CD14-positive monocyte (primary cell): ENCODE measurements at regions not wholly inside any gene's neighbourhood (a gene's known extent, or its start where the extent isn't known, plus 50 kb on each side); places are given as distances from the start of the nearest gene placed in this dataset.

Experiments
- DNase-seq, 3 donors: peaks; one replicate each; pipeline ENCODE4 v3.0.0-alpha.2; 2011 to 2022
- H2AFZ ChIP-seq: 2 replicates; pipeline ENCODE4 v1.6.0; 2012; ENCODE audit warnings: mild to moderate bottlenecking, low read depth, low read length, inconsistent platforms; ENCODE audit not compliant: insufficient read depth, poor library complexity, severe bottlenecking
- H3K27ac ChIP-seq, 2 donors: 1 replicate in 1 of 2; 2 replicates in 1 of 2; pipeline ENCODE4 v1.5.1; 2012 to 2013; ENCODE audit warnings: low read length in 2 of 2, control low read depth in 1 of 2, inconsistent platforms in 1 of 2, low read depth in 1 of 2, mild to moderate bottlenecking in 1 of 2
- H3K27me3 ChIP-seq, 2 donors: one replicate each; pipeline versions ENCODE4 v1.6.0 to v1.6.1; 2011 to 2013; ENCODE audit warnings: low read length in 2 of 2; ENCODE audit not compliant: control insufficient read depth in 2 of 2, insufficient read depth in 2 of 2
- H3K36me3 ChIP-seq, 2 donors: replicated peaks in 1 of 2; 1 replicate in 1 of 2; 2 replicates in 1 of 2; pipeline versions ENCODE4 v1.5.1 to v1.6.1; 2012 to 2013; ENCODE audit warnings: low read length in 2 of 2, control low read depth in 1 of 2, inconsistent platforms in 1 of 2, mild to moderate bottlenecking in 1 of 2; ENCODE audit not compliant: insufficient read depth in 2 of 2, control insufficient read depth in 1 of 2
- H3K4me1 ChIP-seq, 2 donors: 1 replicate in 1 of 2; 2 replicates in 1 of 2; pipeline versions ENCODE4 v1.5.1 to v1.6.1; 2012 to 2013; ENCODE audit warnings: low read length in 2 of 2, control low read depth in 1 of 2, inconsistent platforms in 1 of 2, mild to moderate bottlenecking in 1 of 2, moderate library complexity in 1 of 2; ENCODE audit not compliant: insufficient read depth in 2 of 2, control insufficient read depth in 1 of 2
- H3K4me2 ChIP-seq: replicated peaks from 2 replicates; pipeline ENCODE3; 2012; ENCODE audit warnings: low read length, moderate library complexity, mild to moderate bottlenecking; ENCODE audit not compliant: poor library complexity, severe bottlenecking; ENCODE audit errors: extremely low read depth
- H3K4me3 ChIP-seq, 3 experiments: fragments of 200-600 bp in 1 of 3; sonication (generic) in 1 of 3; replicated peaks in 1 of 3; 1 replicate in 2 of 3; 2 replicates in 1 of 3; pipeline ENCODE4 v1.5.1; 2011 to 2013; ENCODE audit warnings: low read length in 3 of 3, mild to moderate bottlenecking in 3 of 3, control low read depth in 2 of 3, low read depth in 2 of 3, inconsistent platforms in 1 of 3, moderate library complexity in 1 of 3
- H3K79me2 ChIP-seq: 2 replicates; pipeline ENCODE4 v1.6.0; 2012; ENCODE audit warnings: mild to moderate bottlenecking, control low read depth, inconsistent platforms, low read length, moderate library complexity; ENCODE audit not compliant: insufficient read depth
- H3K9ac ChIP-seq: 2 replicates; pipeline ENCODE4 v1.6.0; 2017; ENCODE audit warnings: low read length, mild to moderate bottlenecking; ENCODE audit not compliant: insufficient read depth, poor library complexity, severe bottlenecking
- H3K9me3 ChIP-seq, 2 donors: replicated peaks in 1 of 2; 1 replicate in 1 of 2; 2 replicates in 1 of 2; pipeline versions ENCODE4 v1.5.1 to v1.6.1; 2012 to 2013; ENCODE audit warnings: low read length in 2 of 2, control low read depth in 1 of 2; ENCODE audit not compliant: control insufficient read depth in 1 of 2, insufficient read depth in 1 of 2
- H4K20me1 ChIP-seq: 2 replicates; pipeline ENCODE4 v1.6.0; 2012; ENCODE audit warnings: mild to moderate bottlenecking, low read length, control low read depth, moderate library complexity; ENCODE audit not compliant: insufficient read depth
- H3K27ac Mint-ChIP-seq, 7 donors: one replicate each; pipeline ENCODE4 v1.8.0; 2020; ENCODE audit warnings: mild to moderate bottlenecking in 7 of 7, mixed read lengths in 7 of 7, moderate library complexity in 6 of 7, inconsistent platforms in 2 of 7
- H3K27me3 Mint-ChIP-seq, 3 donors: one replicate each; pipeline ENCODE4 v1.8.0; 2021 to 2022; ENCODE audit warnings: low read depth in 3 of 3, mild to moderate bottlenecking in 3 of 3, mixed read lengths in 3 of 3, moderate library complexity in 3 of 3, inconsistent platforms in 1 of 3
- H3K36me3 Mint-ChIP-seq, 2 donors: one replicate each; pipeline ENCODE4 v1.8.0; 2020; ENCODE audit warnings: mixed read lengths in 2 of 2, inconsistent platforms in 1 of 2, mild to moderate bottlenecking in 1 of 2
- H3K4me1 Mint-ChIP-seq: one replicate; pipeline ENCODE4 v1.8.0; 2020; ENCODE audit warnings: mild to moderate bottlenecking, mixed read lengths
- H3K4me3 Mint-ChIP-seq, 2 donors: one replicate each; pipeline ENCODE4 v1.8.0; 2020; ENCODE audit warnings: mild to moderate bottlenecking in 2 of 2, mixed read lengths in 2 of 2, moderate library complexity in 1 of 2
- H3K9me3 Mint-ChIP-seq, 7 donors: one replicate each; pipeline ENCODE4 v1.8.0; 2020 to 2022; ENCODE audit warnings: mixed read lengths in 7 of 7, mild to moderate bottlenecking in 6 of 7, moderate library complexity in 6 of 7, inconsistent platforms in 2 of 7
- CTCF ChIP-seq: fragments of 200-600 bp; IDR thresholded peaks from one replicate; pipeline ENCODE4 v1.8.0; 2022; ENCODE audit warnings: antibody characterized with exemption, mild to moderate bottlenecking
- WGBS: methylation state at CpG from one replicate; pipeline ENCODE4 v1.1.5; 2013; ENCODE audit warnings: missing lambda C conversion rate; ENCODE audit not compliant: insufficient coverage; 5-methylcytosine and 5-hydroxymethylcytosine counted together
- intact Hi-C, 2 donors: fragments of 100-400 bp; cut with micrococcal nuclease; formaldehyde crosslinking; loops; one replicate each; pipeline versions ENCODE4 v1.15.0 to v1.15.1; 2023

- Mint-ChIP-seq H3K4me1 (peaks cover 19% of the 10 kb centered on the region), H3K36me3 (no peaks in the 10 kb centered on the region), H3K27me3 (no peaks in the 10 kb centered on the region), H3K4me3 (no peak overlapping the region), H3K27ac (peak overlapping the region in 3 of 7 donors; percentile 47 to 65 (median 60)), H3K9me3 (peaks cover 0 to 3% (median 0%) of the 10 kb centered on the region in 7 donors)
- no peak for TF ChIP-seq CTCF
- DNase-seq = no peak
- WGBS = 100% methylated on average over 1 of the region's 2 CpGs
- no peaks in the 10 kb centered on the region for H3K79me2 ChIP-seq
- H3K9me3 ChIP-seq = no peaks in the 10 kb centered on the region
- no peak overlapping the region for H3K4me3 ChIP-seq
- H3K36me3 ChIP-seq = no peaks in the 10 kb centered on the region
- no peaks in the 10 kb centered on the region for H3K27me3 ChIP-seq
- intact Hi-C loops = no loop called here
- H3K4me1 ChIP-seq = peaks cover 3% of the 10 kb centered on the region in 2 donors
- H3K9ac ChIP-seq = no peak overlapping the region
- H2AFZ ChIP-seq = no peak overlapping the region
- no peak overlapping the region for H3K27ac ChIP-seq
- no peaks in the 10 kb centered on the region for H4K20me1 ChIP-seq
- no peak overlapping the region for H3K4me2 ChIP-seq
Measured at GRCh38 chr10:3901370-3901769, 116.4 kb upstream of the KLF6 start.

- no peaks in the 10 kb centered on the region for H3K36me3 ChIP-seq
- no CpG with 5 or more reads among the region's 2 CpGs for WGBS
- no peaks in the 10 kb centered on the region for H4K20me1 ChIP-seq
- Mint-ChIP-seq H3K4me1 (peaks cover 26% of the 10 kb centered on the region), H3K9me3 (peaks cover 0 to 3% (median 0%) of the 10 kb centered on the region in 7 donors), H3K4me3 (no peak overlapping the region), H3K27me3 (no peaks in the 10 kb centered on the region), H3K36me3 (no peaks in the 10 kb centered on the region), H3K27ac (no peak overlapping the region)
- peaks cover 9% of the 10 kb centered on the region in 2 donors for H3K4me1 ChIP-seq
- intact Hi-C loops = no loop called here
- no peak overlapping the region for H3K27ac ChIP-seq
- no peak for TF ChIP-seq CTCF
- H3K9ac ChIP-seq = no peak overlapping the region
- no peaks in the 10 kb centered on the region for H3K27me3 ChIP-seq
- H3K4me2 ChIP-seq = no peak overlapping the region
- no peak for DNase-seq
- H3K4me3 ChIP-seq = no peak overlapping the region
- H3K9me3 ChIP-seq = no peaks in the 10 kb centered on the region
- H3K79me2 ChIP-seq = no peaks in the 10 kb centered on the region
- H2AFZ ChIP-seq = no peak overlapping the region
Measured at GRCh38 chr10:3900391-3900790, 115.4 kb upstream of the KLF6 start.
